ENCODE measurements at regions not wholly inside any gene's neighbourhood (a gene's known extent, or its start where the extent isn't known, plus 50 kb on each side); places are given as distances from the start of the nearest gene placed in this dataset.
"Not testable (repeated sequence)": the region's sequence is repeated elsewhere in the genome, so short reads cannot be mapped to it uniquely, and the experiment has no call there.

DNA sequence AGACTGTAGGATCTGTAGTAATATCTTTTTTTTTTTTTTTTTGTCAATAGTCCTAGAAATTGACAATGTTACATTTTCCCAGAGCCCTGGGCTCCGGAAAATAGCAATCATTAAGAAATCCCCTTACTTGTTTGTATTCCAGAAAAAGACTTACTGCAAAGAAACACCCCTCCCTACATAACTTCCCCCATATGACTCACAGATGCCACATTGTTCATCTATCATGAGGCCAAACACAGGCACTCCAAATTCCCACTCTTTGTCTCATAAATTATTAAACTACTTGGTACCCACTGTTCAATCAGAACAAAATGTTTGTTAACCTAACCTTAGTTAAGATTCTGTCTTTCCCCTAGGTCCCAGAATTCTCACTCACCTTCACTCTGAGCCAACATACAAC is 53.5 kb downstream of the TEX51 start:
- no peaks in the 10 kb centered on the region for H3K9me3 ChIP-seq
- intact Hi-C loops (cut with DNase I; ENCODE audit: low total_unique reads) = no loop called here
- no peak for DNase-seq
- no peaks in the 10 kb centered on the region for H3K4me1 ChIP-seq
- H3K36me3 ChIP-seq = no peaks in the 10 kb centered on the region
- H3K27me3 ChIP-seq = no peaks in the 10 kb centered on the region
- H3K27ac ChIP-seq = no peak overlapping the region
- no peak overlapping the region for H3K4me3 ChIP-seq
- TF ChIP-seq, protein P1, sequence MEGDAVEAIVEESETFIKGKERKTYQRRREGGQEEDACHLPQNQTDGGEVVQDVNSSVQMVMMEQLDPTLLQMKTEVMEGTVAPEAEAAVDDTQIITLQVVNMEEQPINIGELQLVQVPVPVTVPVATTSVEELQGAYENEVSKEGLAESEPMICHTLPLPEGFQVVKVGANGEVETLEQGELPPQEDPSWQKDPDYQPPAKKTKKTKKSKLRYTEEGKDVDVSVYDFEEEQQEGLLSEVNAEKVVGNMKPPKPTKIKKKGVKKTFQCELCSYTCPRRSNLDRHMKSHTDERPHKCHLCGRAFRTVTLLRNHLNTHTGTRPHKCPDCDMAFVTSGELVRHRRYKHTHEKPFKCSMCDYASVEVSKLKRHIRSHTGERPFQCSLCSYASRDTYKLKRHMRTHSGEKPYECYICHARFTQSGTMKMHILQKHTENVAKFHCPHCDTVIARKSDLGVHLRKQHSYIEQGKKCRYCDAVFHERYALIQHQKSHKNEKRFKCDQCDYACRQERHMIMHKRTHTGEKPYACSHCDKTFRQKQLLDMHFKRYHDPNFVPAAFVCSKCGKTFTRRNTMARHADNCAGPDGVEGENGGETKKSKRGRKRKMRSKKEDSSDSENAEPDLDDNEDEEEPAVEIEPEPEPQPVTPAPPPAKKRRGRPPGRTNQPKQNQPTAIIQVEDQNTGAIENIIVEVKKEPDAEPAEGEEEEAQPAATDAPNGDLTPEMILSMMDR (IDR thresholded peaks at IDR 0.05) = no peak
- no peak for TF ChIP-seq POLR2A (IDR thresholded peaks at IDR 0.05)

DNA sequence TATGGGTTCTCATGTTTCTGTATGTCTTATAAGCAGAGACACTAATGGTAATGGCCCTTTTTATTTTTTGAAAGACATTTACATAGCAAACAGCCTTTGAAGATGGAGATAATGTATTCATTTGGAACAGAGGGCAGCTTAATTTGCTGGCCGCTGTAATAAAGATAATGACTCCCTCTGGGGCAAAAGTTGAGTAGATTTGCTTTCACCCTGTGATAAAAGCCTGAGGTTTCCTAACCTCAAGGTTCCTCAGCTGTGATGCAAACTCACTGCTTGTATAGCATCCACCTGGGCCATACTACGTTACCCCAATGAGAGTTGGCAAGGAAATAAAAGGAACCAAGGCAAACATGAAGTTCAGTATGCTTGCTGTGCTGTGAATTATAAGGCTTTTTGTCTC is 54.8 kb downstream of the TEX51 start:
- Histone ChIP-seq H3K36me3 (no peaks in the 10 kb centered on the region), H3K4me1 (no peaks in the 10 kb centered on the region), H3K27me3 (no peaks in the 10 kb centered on the region), H3K9me3 (no peaks in the 10 kb centered on the region), H3K4me3 (no peak overlapping the region), H3K27ac (no peak overlapping the region)
- DNase-seq = no peak
- intact Hi-C loops (cut with DNase I; ENCODE audit: low total_unique reads) = no loop called here
- TF ChIP-seq, protein P1 (IDR thresholded peaks at IDR 0.05) = no peak
- no peak for TF ChIP-seq POLR2A (IDR thresholded peaks at IDR 0.05)

DNA sequence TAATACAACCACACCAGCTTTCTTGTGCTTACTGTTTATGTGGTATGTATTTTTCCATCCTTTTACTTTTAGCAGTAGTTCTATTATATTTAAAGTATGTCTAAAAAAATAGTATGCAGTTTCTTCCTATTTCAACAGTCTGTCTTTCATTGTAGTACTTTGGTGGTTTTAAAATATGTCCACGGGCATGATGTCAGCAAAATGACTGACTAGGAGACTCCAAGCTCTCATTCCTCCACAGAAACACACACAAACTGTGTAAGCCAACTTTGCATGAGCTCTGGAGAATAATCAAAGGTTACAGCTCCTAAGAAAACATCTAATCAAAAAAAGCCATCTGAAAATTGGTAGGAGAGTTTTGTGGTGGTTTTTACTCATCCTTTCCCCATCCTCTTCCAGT is 56.1 kb downstream of the TEX51 start:
- Histone ChIP-seq H3K27me3 (no peaks in the 10 kb centered on the region), H3K4me3 (no peak overlapping the region), H3K9me3 (no peaks in the 10 kb centered on the region), H3K4me1 (no peaks in the 10 kb centered on the region), H3K36me3 (no peaks in the 10 kb centered on the region), H3K27ac (no peak overlapping the region)
- TF ChIP-seq POLR2A (IDR thresholded peaks at IDR 0.05) = no peak
- TF ChIP-seq, protein P1 (IDR thresholded peaks at IDR 0.05) = no peak
- DNase-seq = no peak
- intact Hi-C loops (cut with DNase I; ENCODE audit: low total_unique reads) = no loop called here

DNA sequence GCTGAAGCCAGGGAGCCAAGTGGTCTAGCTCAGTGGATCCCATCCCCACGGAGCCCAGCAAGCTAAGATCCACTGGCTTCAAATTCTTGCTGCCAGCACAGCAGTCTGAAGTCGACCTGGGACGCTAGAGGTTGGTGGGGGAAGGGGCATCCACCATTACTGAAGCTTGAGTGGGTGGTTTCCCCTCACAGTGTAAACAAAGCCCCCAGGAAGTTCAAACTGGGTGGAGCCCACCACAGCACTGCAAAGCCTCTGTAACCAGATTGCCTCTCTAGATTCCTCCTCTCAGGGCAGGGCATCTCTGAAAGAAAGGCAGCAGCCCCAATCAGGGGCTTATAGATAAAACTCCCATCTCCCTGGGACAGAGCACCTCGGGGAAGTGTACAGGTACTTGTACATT is 58.1 kb downstream of the TEX51 start:
- H3K9me3 ChIP-seq; H3K27ac ChIP-seq; H3K4me3 ChIP-seq; H3K36me3 ChIP-seq; H3K27me3 ChIP-seq; H3K4me1 ChIP-seq; DNase-seq; intact Hi-C loops (cut with DNase I; ENCODE audit: low total_unique reads): not testable (repeated sequence)

DNA sequence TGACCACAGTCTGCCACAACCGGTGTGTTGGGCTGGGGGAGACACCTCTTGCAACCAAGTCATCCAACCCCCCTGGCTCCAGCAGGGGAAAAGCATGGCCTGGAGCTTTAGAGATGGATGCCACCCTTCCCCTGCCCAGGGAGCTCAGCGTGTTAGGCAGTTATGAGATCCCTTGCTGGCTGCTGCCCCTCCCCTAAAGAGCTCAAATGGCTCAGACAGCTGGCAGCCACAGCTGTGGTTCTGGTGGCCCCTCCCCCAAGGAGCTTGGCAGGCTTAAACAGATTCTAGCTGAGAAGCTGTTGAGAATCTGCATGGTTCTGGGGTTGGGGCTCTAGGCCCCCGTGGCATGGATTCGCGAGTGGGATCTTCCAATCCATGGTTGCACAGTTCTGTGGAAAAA is 64.7 kb downstream of the TEX51 start:
- H3K27ac ChIP-seq = no peak overlapping the region
- no peak for DNase-seq
- no peak overlapping the region for H3K4me3 ChIP-seq
- intact Hi-C loops (cut with DNase I; ENCODE audit: low total_unique reads) = no loop called here
- H3K4me1 ChIP-seq = no peaks in the 10 kb centered on the region
- TF ChIP-seq, protein P1 (IDR thresholded peaks at IDR 0.05) = no peak
- TF ChIP-seq POLR2A (IDR thresholded peaks at IDR 0.05) = no peak
- no peaks in the 10 kb centered on the region for H3K27me3 ChIP-seq
- no peaks in the 10 kb centered on the region for H3K9me3 ChIP-seq
- H3K36me3 ChIP-seq = no peaks in the 10 kb centered on the region

DNA sequence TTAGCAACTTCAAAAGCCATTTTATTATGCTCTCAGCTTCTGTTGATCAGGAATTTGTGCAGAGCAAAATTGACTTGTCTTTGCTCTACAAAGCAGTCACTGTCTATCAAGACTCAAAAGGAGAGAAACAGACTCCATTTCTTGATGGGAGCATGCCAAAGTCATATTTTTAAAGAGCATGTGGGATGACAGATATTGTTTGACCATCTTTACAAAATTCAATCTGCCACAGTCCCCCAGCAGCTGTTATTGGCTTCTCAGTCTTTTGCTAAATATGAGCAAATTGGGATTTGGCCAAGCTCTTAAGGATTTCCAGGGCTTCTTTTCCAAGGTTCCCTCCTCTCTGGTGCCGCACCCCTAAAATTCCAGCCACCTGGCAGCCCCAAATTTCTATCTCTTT is 67.9 kb downstream of the TEX51 start:
- no peaks in the 10 kb centered on the region for H3K27me3 ChIP-seq
- no peak overlapping the region for H3K4me3 ChIP-seq
- DNase-seq = no peak
- no peak overlapping the region for H3K27ac ChIP-seq
- no peaks in the 10 kb centered on the region for H3K36me3 ChIP-seq
- intact Hi-C loops (cut with DNase I; ENCODE audit: low total_unique reads) = no loop called here
- H3K4me1 ChIP-seq = no peaks in the 10 kb centered on the region
- TF ChIP-seq, protein P1 (IDR thresholded peaks at IDR 0.05) = no peak
- TF ChIP-seq POLR2A (IDR thresholded peaks at IDR 0.05) = no peak
- H3K9me3 ChIP-seq = no peaks in the 10 kb centered on the region

Measured in uterus (tissue), 3 donors.